Heart left ventricle (tissue), 16 donors: ENCODE measurements at regions not wholly inside any gene's neighbourhood (a gene's known extent, or its start where the extent isn't known, plus 50 kb on each side); places are given as distances from the start of the nearest gene placed in this dataset.
A peak's percentile ranks its signal among the peaks of the same experiment; 100 is the strongest.

Experiments used
- ATAC-seq, 4 donors: fragments of 200-7000 bp; cut with Tn5 transposase; one replicate each; pipeline ENCODE4 v1.9.1; 2020 to 2022; ENCODE audit warnings: moderate library complexity in 4 of 4, mild to moderate bottlenecking in 3 of 4, moderate number of reproducible peaks in 1 of 4
- DNase-seq, 5 donors: peaks; one replicate each; pipeline ENCODE4 v3.0.0-alpha.2; 2020
- H3K27ac ChIP-seq, 12 donors: fragments of 200-600 bp; sonication (generic) in 4 of 12; one replicate each; pipeline versions ENCODE4 v1.5.0 to v1.8.0; 2016 to 2022; ENCODE audit warnings: mild to moderate bottlenecking in 2 of 12
- H3K27me3 ChIP-seq, 9 donors: fragments of 200-600 bp; sonication (generic) in 2 of 9; one replicate each; pipeline versions ENCODE4 v1.5.1 to v1.8.0; 2016 to 2022; ENCODE audit warnings: mild to moderate bottlenecking in 3 of 9
- H3K36me3 ChIP-seq, 9 donors: fragments of 200-600 bp; sonication (generic) in 2 of 9; one replicate each; pipeline versions ENCODE4 v1.5.0 to v1.8.0; 2018 to 2022; ENCODE audit warnings: mild to moderate bottlenecking in 2 of 9
- H3K4me1 ChIP-seq, 12 donors: fragments of 200-600 bp; sonication (generic) in 4 of 12; one replicate each; pipeline versions ENCODE4 v1.5.0 to v1.8.0; 2016 to 2022; ENCODE audit warnings: mild to moderate bottlenecking in 3 of 12
- H3K4me3 ChIP-seq, 12 donors: fragments of 200-600 bp; sonication (generic) in 4 of 12; one replicate each; pipeline versions ENCODE4 v1.5.0 to v1.8.0; 2017 to 2022; ENCODE audit warnings: mild to moderate bottlenecking in 9 of 12, moderate library complexity in 4 of 12
- H3K9me3 ChIP-seq, 12 donors: fragments of 200-600 bp; sonication (generic) in 4 of 12; one replicate each; pipeline versions ENCODE4 v1.5.0 to v1.8.0; 2016 to 2022; ENCODE audit warnings: mild to moderate bottlenecking in 1 of 12
- POLR2A ChIP-seq, 2 donors: fragments of 450-650 bp; IDR thresholded peaks; one replicate each; pipeline ENCODE4 v1.6.1; 2017; ENCODE audit warnings: antibody characterized with exemption in 2 of 2, mild to moderate bottlenecking in 2 of 2, moderate library complexity in 2 of 2
- WGBS, 4 donors: extraction: QIAGEN DNeasy Blood & Tissue Kit in 2 of 4; methylation state at CpG; one replicate each; pipeline versions ENCODE4 v1.1.5 to v1.1.7; 2013 to 2018; 5-methylcytosine and 5-hydroxymethylcytosine counted together
- intact Hi-C, 10 donors: fragments of 100-400 bp; cut with DNase I; formaldehyde crosslinking; loops; one replicate each; pipeline versions ENCODE4 v1.11.1 to v1.14.2; 2022
- TF ChIP-seq, protein P1 (sequence below), 12 donors: fragments of 200-600 bp; sonication (generic) in 4 of 12; IDR thresholded peaks; one replicate each; pipeline versions ENCODE4 v1.5.0 to v1.8.0; 2018 to 2022; ENCODE audit warnings: antibody characterized with exemption in 12 of 12, mild to moderate bottlenecking in 5 of 12
- donor health status: ischemic (EF 13 %, LVEDD 7.1; RV severe dilation, severe dysfunction).
- donor health status: healthy with polysubstance abuse.
- donor health status: DM: no; HTN: yes; CAD: no.
- donor health status: DM: no; HTN: no; CAD: no.
- donor health status: ischemic (EF 25% LVEDD 6.9; RV normal size, moderate dysfunction).
- donor health status: ischemic (EF 25% LVEDD 5.7; RV mildly dilated, moderate dysfunction).
- donor health status: healthy.
- donor health status: DM: yes; HTN: yes; CAD: no.
- donor health status: ischemic (EF 35%, LVEDD 5.7; RV mildly dilated, moderate dysfunction).
- donor health status: nonischemic (EF 11% LVEDD 7.7; RV severe dilation, severe dysfunction).
- donor health status: DM: yes; HTN: yes; CAD: no.
- donor health status: PGD.
- donor health status: ischemic (EF 29% LVEDD 5.4; RV normal size, mild dysfunction).
- donor health status: nonischemic (EF 23%, LVEDD 6.1; RV moderate dilation, normal function).

DNA sequence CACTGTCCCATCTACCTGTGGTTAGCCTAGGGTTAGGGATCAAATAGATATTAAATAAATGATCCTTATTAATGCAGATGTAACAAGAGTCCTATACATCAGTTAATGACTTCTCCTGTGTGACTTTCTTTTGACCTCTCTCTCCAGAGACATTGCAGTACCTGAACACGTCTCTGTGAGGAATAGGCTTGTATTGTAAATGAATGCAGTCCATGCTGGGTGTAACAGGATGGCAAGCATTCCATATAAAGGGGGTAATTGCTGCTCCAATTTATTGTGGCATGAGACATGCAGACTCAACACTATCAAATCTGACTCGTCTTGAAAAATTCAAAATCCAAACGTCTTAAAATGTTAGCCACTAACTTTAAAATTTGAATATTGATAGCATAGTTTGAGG lies 189.5 kb downstream of the PRDM2 start:
- WGBS, 4 donors: 56 to 64% (median 58%) methylated on average over 3 of the region's 3 CpGs

DNA sequence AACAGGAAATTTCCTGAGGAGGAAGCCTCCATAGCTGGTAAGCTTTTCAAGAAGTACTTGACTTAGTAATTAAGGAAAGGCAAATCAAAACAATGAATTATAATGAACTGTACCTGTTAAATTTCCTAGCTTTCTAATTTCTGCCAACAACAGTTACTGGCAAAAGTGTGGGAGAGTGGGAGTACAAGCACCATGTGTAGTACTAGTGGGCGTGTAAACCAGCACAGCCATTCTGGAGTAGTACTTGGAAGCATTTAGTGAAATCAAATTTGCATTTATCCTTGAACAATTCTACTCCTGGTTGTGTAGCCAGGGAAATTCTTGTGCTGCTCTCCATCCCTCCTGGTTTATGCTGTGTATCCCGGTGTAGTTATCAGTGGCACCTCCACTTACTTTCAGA lies 190.8 kb downstream of the PRDM2 start:
- H3K4me1 ChIP-seq: peaks cover 0 to 18% (median 0%) of the 10 kb centered on the region in 12 donors
- H3K36me3 ChIP-seq: no peaks in the 10 kb centered on the region
- TF ChIP-seq, protein P1, sequence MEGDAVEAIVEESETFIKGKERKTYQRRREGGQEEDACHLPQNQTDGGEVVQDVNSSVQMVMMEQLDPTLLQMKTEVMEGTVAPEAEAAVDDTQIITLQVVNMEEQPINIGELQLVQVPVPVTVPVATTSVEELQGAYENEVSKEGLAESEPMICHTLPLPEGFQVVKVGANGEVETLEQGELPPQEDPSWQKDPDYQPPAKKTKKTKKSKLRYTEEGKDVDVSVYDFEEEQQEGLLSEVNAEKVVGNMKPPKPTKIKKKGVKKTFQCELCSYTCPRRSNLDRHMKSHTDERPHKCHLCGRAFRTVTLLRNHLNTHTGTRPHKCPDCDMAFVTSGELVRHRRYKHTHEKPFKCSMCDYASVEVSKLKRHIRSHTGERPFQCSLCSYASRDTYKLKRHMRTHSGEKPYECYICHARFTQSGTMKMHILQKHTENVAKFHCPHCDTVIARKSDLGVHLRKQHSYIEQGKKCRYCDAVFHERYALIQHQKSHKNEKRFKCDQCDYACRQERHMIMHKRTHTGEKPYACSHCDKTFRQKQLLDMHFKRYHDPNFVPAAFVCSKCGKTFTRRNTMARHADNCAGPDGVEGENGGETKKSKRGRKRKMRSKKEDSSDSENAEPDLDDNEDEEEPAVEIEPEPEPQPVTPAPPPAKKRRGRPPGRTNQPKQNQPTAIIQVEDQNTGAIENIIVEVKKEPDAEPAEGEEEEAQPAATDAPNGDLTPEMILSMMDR (IDR thresholded peaks at IDR 0.05): no peak
- no peak for TF ChIP-seq POLR2A (IDR thresholded peaks at IDR 0.05)
- H3K27me3 ChIP-seq: peaks cover 3 to 82% (median 47%) of the 10 kb centered on the region in 9 donors
- peaks cover 0 to 7% (median 0%) of the 10 kb centered on the region in 12 donors for H3K9me3 ChIP-seq
- no peak overlapping the region for H3K27ac ChIP-seq
- no peak overlapping the region for H3K4me3 ChIP-seq
- no peak for DNase-seq
- intact Hi-C loops: no loop called here
- WGBS, 4 donors: 88 to 97% (median 91%) methylated on average over 2 of the region's 2 CpGs
- ATAC-seq: no peak

More for the DNA sequence above, 189.5 kb downstream of the PRDM2 start:
- Histone ChIP-seq H3K4me1 (peaks cover 0 to 18% (median 0%) of the 10 kb centered on the region in 12 donors), H3K9me3 (peaks cover 0 to 7% (median 0%) of the 10 kb centered on the region in 12 donors), H3K36me3 (no peaks in the 10 kb centered on the region), H3K27me3 (peaks cover 3 to 78% (median 41%) of the 10 kb centered on the region in 9 donors), H3K27ac (no peak overlapping the region), H3K4me3 (no peak overlapping the region)
- ATAC-seq: no peak
- intact Hi-C loops: no loop called here
- no peak for TF ChIP-seq POLR2A (IDR thresholded peaks at IDR 0.05)
- TF ChIP-seq, protein P1 (IDR thresholded peaks at IDR 0.05): no peak
- no peak for DNase-seq

DNA sequence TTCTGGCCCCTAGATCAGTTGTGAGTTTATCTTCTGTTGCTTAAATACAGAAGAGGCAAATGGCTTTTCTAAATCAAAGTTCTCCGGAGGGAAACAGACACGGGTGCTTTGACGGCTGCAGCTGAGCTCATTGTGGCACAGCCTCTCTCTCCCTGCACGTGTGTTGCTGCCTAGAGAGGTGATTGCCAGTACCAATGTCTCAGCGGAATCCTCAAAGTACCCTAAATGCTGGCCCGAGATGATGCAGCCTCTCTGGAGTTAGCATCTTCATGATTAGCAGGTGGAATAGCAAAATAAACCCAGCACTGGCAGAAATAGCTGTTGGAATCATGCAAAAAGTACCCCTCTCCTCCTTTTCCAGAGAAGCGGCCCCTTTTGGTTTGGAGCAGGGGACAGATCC lies 192.2 kb downstream of the PRDM2 start:
- peaks cover 0 to 18% (median 0%) of the 10 kb centered on the region in 12 donors for H3K4me1 ChIP-seq
- no peaks in the 10 kb centered on the region for H3K36me3 ChIP-seq
- DNase-seq: no peak
- 8 to 20% (median 12%) methylated on average over 6 to 7 of the region's 7 CpGs for WGBS, 4 donors
- no peak for ATAC-seq
- intact Hi-C loops: no loop called here
- peaks cover 0 to 6% (median 0%) of the 10 kb centered on the region in 12 donors for H3K9me3 ChIP-seq
- H3K4me3 ChIP-seq: peak overlapping the region in 8 of 12 donors; percentile 28 to 57 (median 46)
- no peak overlapping the region for H3K27ac ChIP-seq
- peaks cover 3 to 81% (median 41%) of the 10 kb centered on the region in 9 donors for H3K27me3 ChIP-seq
- TF ChIP-seq, protein P1 (IDR thresholded peaks at IDR 0.05): no peak
- TF ChIP-seq POLR2A (IDR thresholded peaks at IDR 0.05): no peak

DNA sequence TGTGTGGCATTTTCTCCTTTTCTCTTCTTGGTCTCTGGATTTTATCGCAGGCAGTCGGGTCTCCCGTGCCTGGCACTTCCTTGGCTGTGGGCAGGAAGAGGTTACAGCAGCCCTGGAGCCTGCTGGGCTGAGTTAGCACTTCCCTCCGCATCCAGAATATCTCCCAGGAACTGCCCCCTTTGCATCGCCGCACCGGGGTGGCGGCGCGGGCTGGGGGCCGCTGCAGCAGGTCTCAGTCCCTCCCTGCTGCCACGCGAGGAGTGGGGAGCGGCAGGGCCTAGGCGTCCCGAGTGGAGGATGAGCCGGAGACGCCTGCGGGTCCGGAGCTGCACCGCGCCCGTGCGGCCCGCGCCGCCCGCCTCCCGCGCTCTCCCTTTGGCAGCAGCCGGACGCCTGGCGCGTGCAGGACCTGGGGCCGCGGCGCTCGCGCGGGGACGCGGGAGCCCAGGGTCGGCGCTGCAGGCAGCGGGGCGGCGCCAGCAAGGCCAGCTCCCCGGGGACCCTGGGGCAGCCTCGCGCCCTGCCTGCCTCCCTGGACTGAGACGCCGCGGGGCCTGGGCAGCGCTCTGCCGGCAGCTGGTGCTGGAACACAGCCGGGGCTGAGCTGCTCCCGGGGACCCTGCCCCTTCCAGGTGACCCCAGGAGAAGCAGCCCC lies 192.8 kb downstream of the PRDM2 start:
- WGBS, 4 donors: 0 to 2% (median 1%) methylated on average over 22 to 57 of the region's 57 CpGs
- Histone ChIP-seq H3K9me3 (peaks cover 0 to 6% (median 0%) of the 10 kb centered on the region in 12 donors), H3K4me3 (peak overlapping the region in 11 of 12 donors; percentile 6 to 57 (median 43)), H3K4me1 (peaks cover 0 to 18% (median 0%) of the 10 kb centered on the region in 12 donors), H3K27ac (no peak overlapping the region), H3K36me3 (no peaks in the 10 kb centered on the region), H3K27me3 (peaks cover 3 to 79% (median 41%) of the 10 kb centered on the region in 9 donors)
- ATAC-seq: peak in 2 of 4 donors; percentile 34 to 49
- peak in 1 of 5 donors; percentile 61 for DNase-seq
- TF ChIP-seq, protein P1 (IDR thresholded peaks at IDR 0.05): no peak
- TF ChIP-seq POLR2A (IDR thresholded peaks at IDR 0.05): no peak
- intact Hi-C loops: no loop called here
